ENCODE measurements at regions not wholly inside any gene's neighbourhood (a gene's known extent, or its start where the extent isn't known, plus 50 kb on each side); places are given as distances from the start of the nearest gene placed in this dataset.

DNA sequence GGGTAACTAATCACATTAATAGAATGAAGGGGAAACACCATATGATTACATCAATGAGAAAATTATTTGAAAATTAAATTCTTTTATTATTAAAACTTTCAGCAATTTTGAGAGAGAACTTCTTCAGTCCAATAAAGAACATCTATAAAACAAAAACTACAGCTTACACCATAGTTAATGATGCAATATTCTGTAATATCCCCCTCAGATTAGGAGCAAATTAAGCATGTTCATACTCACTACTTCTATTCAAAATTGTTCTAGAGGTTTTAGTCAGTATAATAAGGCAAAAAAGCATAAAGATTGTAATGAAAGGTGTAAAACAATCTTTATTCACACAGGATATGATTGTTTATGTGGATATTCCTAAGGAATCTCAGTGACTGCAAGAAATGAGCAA is 465.4 kb downstream of the CD109 start:
- no peak for ATAC-seq (ENCODE audit: low read depth)
- DNase-seq, result no peak
- intact Hi-C loops (cut with micrococcal nuclease), result no loop called here
- Mint-ChIP-seq H3K27ac (no peak overlapping the region), H3K27me3 (no peaks in the 10 kb centered on the region), H3K9me3 (ENCODE audit: insufficient read depth) (no peaks in the 10 kb centered on the region), H3K4me3 (no peak overlapping the region), H3K4me1 (no peaks in the 10 kb centered on the region)
- Histone ChIP-seq H4K20me1 (ENCODE audit: control insufficient read depth, insufficient read depth, low read length, poor library complexity, severe bottlenecking) (no peaks in the 10 kb centered on the region), H3K27me3 (replicated peaks in 1 of 4; ENCODE audit: control extremely low read depth in 1 of 4, control insufficient read depth in 3 of 4, insufficient read depth in 4 of 4, low read length in 3 of 4) (no peaks in the 10 kb centered on the region), H2AFZ (ENCODE audit: insufficient read depth, low read depth, low read length, poor library complexity, severe bottlenecking) (no peak overlapping the region), H3K9ac (ENCODE audit: low read length) (no peak overlapping the region), H3K9me3 (ENCODE audit: control extremely low read depth in 1 of 3, control insufficient read depth in 2 of 3, insufficient read depth in 1 of 3, low read length in 2 of 3) (no peaks in the 10 kb centered on the region), H3K36me3 (replicated peaks in 1 of 2; ENCODE audit: control extremely low read depth in 1 of 2, control insufficient read depth in 1 of 2, extremely low read depth in 1 of 2, insufficient read depth in 2 of 2, low read length in 1 of 2) (no peaks in the 10 kb centered on the region), H3K4me2 (replicated peaks; ENCODE audit: low read depth, low read length, poor library complexity, severe bottlenecking) (no peak overlapping the region), H3K79me2 (ENCODE audit: control insufficient read depth, insufficient read depth, low read length) (no peaks in the 10 kb centered on the region), H3K4me1 (ENCODE audit: control insufficient read depth in 2 of 2, insufficient read depth in 2 of 2, low read length in 2 of 2) (no peaks in the 10 kb centered on the region), H3K4me3 (ENCODE audit: control extremely low read depth in 1 of 5, extremely low read depth in 1 of 5, insufficient read depth in 1 of 5, low read depth in 2 of 5, low read length in 4 of 5) (no peak overlapping the region), H3K27ac (ENCODE audit: low read length in 2 of 2) (no peak overlapping the region)
- TF ChIP-seq CTCF (IDR thresholded peaks at IDR 0.05), result no peak
- TF ChIP-seq EZH2 (IDR thresholded peaks at IDR 0.05; ENCODE audit: borderline replicate concordance, insufficient read depth, low read depth, low read length, poor library complexity, severe bottlenecking), result no peak
- ChIA-PET POLR2A (no interaction called here), CTCF (no interaction called here)

DNA sequence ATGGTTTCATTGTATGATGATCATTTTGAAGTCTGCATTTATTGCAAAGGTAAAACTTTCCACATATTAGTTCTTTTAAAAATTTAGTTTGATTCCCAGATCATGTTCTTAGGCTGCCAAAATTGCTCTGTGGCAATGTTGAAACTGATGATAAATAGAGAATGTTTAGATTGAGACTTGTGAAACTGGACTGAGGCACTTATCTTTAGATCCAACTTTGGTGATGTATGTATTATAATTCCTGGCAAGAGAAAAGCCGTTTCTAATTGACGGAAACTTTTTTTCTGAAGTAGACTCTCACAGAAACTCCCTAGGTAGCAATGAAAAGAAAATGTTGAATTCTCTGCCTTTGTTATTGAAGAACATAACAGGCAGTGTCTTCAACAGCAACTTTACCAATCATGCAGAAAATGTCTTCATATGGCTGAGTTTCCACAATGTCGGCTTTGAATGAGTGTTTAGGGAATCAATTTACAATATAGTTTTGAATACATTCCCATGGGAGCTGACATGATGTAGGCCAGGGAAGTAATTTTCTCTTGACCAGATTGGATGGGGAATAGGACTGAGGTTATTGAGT is 456.2 kb downstream of the CD109 start:
- POLR2A ChIA-PET, result no interaction called here
- intact Hi-C loops (cut with micrococcal nuclease), result no loop called here
- Mint-ChIP-seq H3K27me3 (no peaks in the 10 kb centered on the region), H3K4me3 (no peak overlapping the region), H3K4me1 (no peaks in the 10 kb centered on the region), H3K9me3 (ENCODE audit: insufficient read depth) (peaks cover 3% of the 10 kb centered on the region), H3K27ac (no peak overlapping the region)
- TF ChIP-seq CTCF (IDR thresholded peaks at IDR 0.05) (no peak), EZH2 (IDR thresholded peaks at IDR 0.05; ENCODE audit: borderline replicate concordance, insufficient read depth, low read depth, low read length, poor library complexity, severe bottlenecking) (no peak)
- H3K4me1 ChIP-seq (ENCODE audit: control insufficient read depth in 2 of 2, insufficient read depth in 2 of 2, low read length in 2 of 2), result no peaks in the 10 kb centered on the region
- no peaks in the 10 kb centered on the region for H4K20me1 ChIP-seq (ENCODE audit: control insufficient read depth, insufficient read depth, low read length, poor library complexity, severe bottlenecking)
- no peak overlapping the region for H3K27ac ChIP-seq (ENCODE audit: low read length in 2 of 2)
- DNase-seq, result no peak
- H3K9ac ChIP-seq (ENCODE audit: low read length), result no peak overlapping the region
- no peaks in the 10 kb centered on the region for H3K36me3 ChIP-seq (replicated peaks in 1 of 2; ENCODE audit: control extremely low read depth in 1 of 2, control insufficient read depth in 1 of 2, extremely low read depth in 1 of 2, insufficient read depth in 2 of 2, low read length in 1 of 2)
- no peak overlapping the region for H3K4me2 ChIP-seq (replicated peaks; ENCODE audit: low read depth, low read length, poor library complexity, severe bottlenecking)
- no peak overlapping the region for H3K4me3 ChIP-seq (ENCODE audit: control extremely low read depth in 1 of 5, extremely low read depth in 1 of 5, insufficient read depth in 1 of 5, low read depth in 2 of 5, low read length in 4 of 5)
- no peak for ATAC-seq (ENCODE audit: low read depth)
- H3K9me3 ChIP-seq (ENCODE audit: control extremely low read depth in 1 of 3, control insufficient read depth in 2 of 3, insufficient read depth in 1 of 3, low read length in 2 of 3), result peaks cover 0 to 1% (median 0%) of the 10 kb centered on the region in 3 donors
- CTCF ChIA-PET, result no interaction called here
- H3K79me2 ChIP-seq (ENCODE audit: control insufficient read depth, insufficient read depth, low read length), result no peaks in the 10 kb centered on the region
- H2AFZ ChIP-seq (ENCODE audit: insufficient read depth, low read depth, low read length, poor library complexity, severe bottlenecking), result no peak overlapping the region
- no peaks in the 10 kb centered on the region for H3K27me3 ChIP-seq (replicated peaks in 1 of 4; ENCODE audit: control extremely low read depth in 1 of 4, control insufficient read depth in 3 of 4, insufficient read depth in 4 of 4, low read length in 3 of 4)
- no CpG with 5 or more reads among the region's 3 CpGs for WGBS (ENCODE audit: insufficient coverage)
